ENCODE measurements at regions not wholly inside any gene's neighbourhood (a gene's known extent, or its start where the extent isn't known, plus 50 kb on each side); places are given as distances from the start of the nearest gene placed in this dataset.

- POLR2A ChIA-PET (ENCODE audit: unreplicated experiment) = no interaction called here
Measured at GRCh38 chr4:19248023-19248422, 1003.7 kb upstream of the SLIT2 start.

GRCh38 chr4:19241895-19242294 is 1009.8 kb upstream of the SLIT2 start:
- Histone ChIP-seq H3K36me3 (ENCODE audit: low read depth) (no peaks in the 10 kb centered on the region), H3K27me3 (ENCODE audit: insufficient read depth, low read depth) (no peaks in the 10 kb centered on the region), H3F3A (ENCODE audit: insufficient read depth, low read depth) (no peaks in the 10 kb centered on the region), H3K4me1 (replicated peaks; ENCODE audit: insufficient read depth) (no peaks in the 10 kb centered on the region), H3K79me2 (ENCODE audit: low read depth) (no peaks in the 10 kb centered on the region), H3K4me2 (no peak overlapping the region), H3K27ac (no peak overlapping the region), H3K4me3 (no peak overlapping the region), H2AFZ (no peak overlapping the region), H4K20me1 (ENCODE audit: insufficient read depth) (no peaks in the 10 kb centered on the region), H3K9me3 (ENCODE audit: insufficient read depth, low read depth) (no peaks in the 10 kb centered on the region), H3K9me2 (ENCODE audit: insufficient read depth) (no peaks in the 10 kb centered on the region)
- POLR2A ChIA-PET (ENCODE audit: unreplicated experiment) = no interaction called here
- TF ChIP-seq CTCF (conservative IDR thresholded peaks at IDR 0.05) = no peak
- no peak for TF ChIP-seq EZH2 (IDR thresholded peaks at IDR 0.05; ENCODE audit: low read depth)
- no peak for DNase-seq
- BruUV-seq (replicated peaks) = no TSS peak
- intact Hi-C loops (cut with micrococcal nuclease; ENCODE audit: unreplicated experiment) = no loop called here
- CTCF ChIA-PET = no interaction called here

More at GRCh38 chr4:19248023-19248422, 1003.7 kb upstream of the SLIT2 start:
- Histone ChIP-seq H4K20me1 (ENCODE audit: insufficient read depth) (no peaks in the 10 kb centered on the region), H2AFZ (no peak overlapping the region), H3K79me2 (ENCODE audit: low read depth) (no peaks in the 10 kb centered on the region), H3K36me3 (ENCODE audit: low read depth) (no peaks in the 10 kb centered on the region), H3K4me2 (no peak overlapping the region), H3K27me3 (ENCODE audit: insufficient read depth, low read depth) (no peaks in the 10 kb centered on the region), H3K9me2 (ENCODE audit: insufficient read depth) (no peaks in the 10 kb centered on the region), H3F3A (ENCODE audit: insufficient read depth, low read depth) (no peaks in the 10 kb centered on the region), H3K4me1 (replicated peaks; ENCODE audit: insufficient read depth) (no peaks in the 10 kb centered on the region), H3K27ac (no peak overlapping the region), H3K4me3 (no peak overlapping the region), H3K9me3 (ENCODE audit: insufficient read depth, low read depth) (no peaks in the 10 kb centered on the region)
- CTCF ChIA-PET = no interaction called here
- no peak for DNase-seq
- no TSS peak for BruUV-seq (replicated peaks)
- TF ChIP-seq CTCF (conservative IDR thresholded peaks at IDR 0.05) (no peak), EZH2 (IDR thresholded peaks at IDR 0.05; ENCODE audit: low read depth) (no peak)
- intact Hi-C loops (cut with micrococcal nuclease; ENCODE audit: unreplicated experiment) = no loop called here

- no peaks in the 10 kb centered on the region for H3K4me1 ChIP-seq (replicated peaks; ENCODE audit: insufficient read depth)
- ChIA-PET POLR2A (ENCODE audit: unreplicated experiment) (no interaction called here), CTCF (no interaction called here)
- no peaks in the 10 kb centered on the region for H4K20me1 ChIP-seq (ENCODE audit: insufficient read depth)
- TF ChIP-seq EZH2 (IDR thresholded peaks at IDR 0.05; ENCODE audit: low read depth) (no peak), CTCF (conservative IDR thresholded peaks at IDR 0.05) (no peak)
- no peak for DNase-seq
- intact Hi-C loops (cut with micrococcal nuclease; ENCODE audit: unreplicated experiment) = no loop called here
- no peaks in the 10 kb centered on the region for H3K9me3 ChIP-seq (ENCODE audit: insufficient read depth, low read depth)
- no peaks in the 10 kb centered on the region for H3K27me3 ChIP-seq (ENCODE audit: insufficient read depth, low read depth)
- no TSS peak for BruUV-seq (replicated peaks)
- no peaks in the 10 kb centered on the region for H3F3A ChIP-seq (ENCODE audit: insufficient read depth, low read depth)
- H3K4me2 ChIP-seq = no peak overlapping the region
- H2AFZ ChIP-seq = no peak overlapping the region
- no peak overlapping the region for H3K4me3 ChIP-seq
- no peaks in the 10 kb centered on the region for H3K9me2 ChIP-seq (ENCODE audit: insufficient read depth)
- H3K36me3 ChIP-seq (ENCODE audit: low read depth) = no peaks in the 10 kb centered on the region
- no peak overlapping the region for H3K27ac ChIP-seq
- H3K79me2 ChIP-seq (ENCODE audit: low read depth) = no peaks in the 10 kb centered on the region
Measured at GRCh38 chr4:19239565-19239964, 1012.1 kb upstream of the SLIT2 start.

Data from PC-9 (cell line).